ENCODE measurements at regions not wholly inside any gene's neighbourhood (a gene's known extent, or its start where the extent isn't known, plus 50 kb on each side); places are given as distances from the start of the nearest gene placed in this dataset.
"Not testable (repeated sequence)": the region's sequence is repeated elsewhere in the genome, so short reads cannot be mapped to it uniquely, and the experiment has no call there.

GRCh38 chr15:32342772-32343199 lies 60.3 kb downstream of the GOLGA8K start:
- H3K4me1 Mint-ChIP-seq; H3K4me3 ChIP-seq (ENCODE audit: low read length): not testable (repeated sequence)

GRCh38 chr15:32342268-32342667 lies 60.8 kb downstream of the GOLGA8K start:
- H3K9me3 ChIP-seq (ENCODE audit: low read length); CTCF ChIA-PET; H3K27me3 ChIP-seq (ENCODE audit: insufficient read depth, low read length, poor library complexity, severe bottlenecking); H3K4me3 ChIP-seq (ENCODE audit: low read length); POLR2A ChIA-PET; H3K27ac ChIP-seq (ENCODE audit: low read depth, low read length); H3K9me3 Mint-ChIP-seq; H3K4me3 Mint-ChIP-seq; H3K4me1 Mint-ChIP-seq; H3K36me3 Mint-ChIP-seq; H3K36me3 ChIP-seq (ENCODE audit: insufficient read depth, low read length); H3K4me1 ChIP-seq (ENCODE audit: insufficient read depth, low read length); H3K27ac Mint-ChIP-seq; H3K27me3 Mint-ChIP-seq: not testable (repeated sequence)
- peak in 1 of 5 donors; percentile 10 for DNase-seq

More at GRCh38 chr15:32342772-32343199, 60.3 kb downstream of the GOLGA8K start:
- H3K27me3 ChIP-seq (ENCODE audit: insufficient read depth, low read length, poor library complexity, severe bottlenecking); H3K4me1 ChIP-seq (ENCODE audit: insufficient read depth, low read length); H3K9me3 Mint-ChIP-seq; H3K36me3 Mint-ChIP-seq; H3K27me3 Mint-ChIP-seq; H3K27ac Mint-ChIP-seq; H3K27ac ChIP-seq (ENCODE audit: low read depth, low read length); H3K9me3 ChIP-seq (ENCODE audit: low read length); POLR2A ChIA-PET; CTCF ChIA-PET; H3K36me3 ChIP-seq (ENCODE audit: insufficient read depth, low read length): not testable (repeated sequence)
- DNase-seq = peak in 1 of 5 donors; percentile 48
- H3K4me3 Mint-ChIP-seq = peak overlapping the region in 4 of 7 donors; percentile 41 to 74 (median 52)

GRCh38 chr15:32341530-32341929 lies 61.6 kb downstream of the GOLGA8K start:
- H3K27me3 Mint-ChIP-seq; H3K36me3 Mint-ChIP-seq; H3K36me3 ChIP-seq (ENCODE audit: insufficient read depth, low read length); H3K27ac ChIP-seq (ENCODE audit: low read depth, low read length); H3K4me3 Mint-ChIP-seq; H3K9me3 Mint-ChIP-seq; H3K27ac Mint-ChIP-seq; H3K9me3 ChIP-seq (ENCODE audit: low read length); H3K4me1 ChIP-seq (ENCODE audit: insufficient read depth, low read length); H3K27me3 ChIP-seq (ENCODE audit: insufficient read depth, low read length, poor library complexity, severe bottlenecking); H3K4me1 Mint-ChIP-seq; POLR2A ChIA-PET; CTCF ChIA-PET; DNase-seq; H3K4me3 ChIP-seq (ENCODE audit: low read length): not testable (repeated sequence)

- H3K9me3 Mint-ChIP-seq; H3K27ac Mint-ChIP-seq; H3K36me3 Mint-ChIP-seq; DNase-seq; H3K27me3 Mint-ChIP-seq; H3K9me3 ChIP-seq (ENCODE audit: low read length); H3K4me3 ChIP-seq (ENCODE audit: low read length); H3K27me3 ChIP-seq (ENCODE audit: insufficient read depth, low read length, poor library complexity, severe bottlenecking); H3K27ac ChIP-seq (ENCODE audit: low read depth, low read length); CTCF ChIA-PET; H3K4me3 Mint-ChIP-seq; H3K4me1 Mint-ChIP-seq; H3K4me1 ChIP-seq (ENCODE audit: insufficient read depth, low read length); POLR2A ChIA-PET; H3K36me3 ChIP-seq (ENCODE audit: insufficient read depth, low read length): not testable (repeated sequence)
Observed at GRCh38 chr15:32336804-32337203, 66.3 kb downstream of the GOLGA8K start.

- H3K27me3 ChIP-seq (ENCODE audit: insufficient read depth, low read length, poor library complexity, severe bottlenecking); H3K27ac Mint-ChIP-seq; H3K9me3 ChIP-seq (ENCODE audit: low read length); H3K4me3 ChIP-seq (ENCODE audit: low read length); H3K36me3 ChIP-seq (ENCODE audit: insufficient read depth, low read length); H3K4me1 ChIP-seq (ENCODE audit: insufficient read depth, low read length); H3K4me1 Mint-ChIP-seq; DNase-seq; H3K27me3 Mint-ChIP-seq; CTCF ChIA-PET; POLR2A ChIA-PET; H3K4me3 Mint-ChIP-seq; H3K36me3 Mint-ChIP-seq; H3K9me3 Mint-ChIP-seq; H3K27ac ChIP-seq (ENCODE audit: low read depth, low read length): not testable (repeated sequence)
Observed at GRCh38 chr15:32323353-32323752, 79.7 kb downstream of the GOLGA8K start.

- H3K27me3 Mint-ChIP-seq; H3K27ac ChIP-seq (ENCODE audit: low read depth, low read length); H3K27ac Mint-ChIP-seq; H3K4me3 Mint-ChIP-seq; DNase-seq; H3K36me3 Mint-ChIP-seq; H3K27me3 ChIP-seq (ENCODE audit: insufficient read depth, low read length, poor library complexity, severe bottlenecking); H3K36me3 ChIP-seq (ENCODE audit: insufficient read depth, low read length); H3K9me3 Mint-ChIP-seq; H3K4me3 ChIP-seq (ENCODE audit: low read length); H3K4me1 ChIP-seq (ENCODE audit: insufficient read depth, low read length); CTCF ChIA-PET; H3K9me3 ChIP-seq (ENCODE audit: low read length); POLR2A ChIA-PET; H3K4me1 Mint-ChIP-seq: not testable (repeated sequence)
Observed at GRCh38 chr15:32319247-32319646, 83.8 kb downstream of the GOLGA8K start.

GRCh38 chr15:32316482-32316881 lies 86.6 kb downstream of the GOLGA8K start:
- H3K27ac ChIP-seq (ENCODE audit: low read depth, low read length); H3K9me3 ChIP-seq (ENCODE audit: low read length); H3K4me1 Mint-ChIP-seq; H3K27me3 Mint-ChIP-seq; H3K4me3 ChIP-seq (ENCODE audit: low read length); CTCF ChIA-PET; H3K4me3 Mint-ChIP-seq; DNase-seq; H3K9me3 Mint-ChIP-seq; H3K4me1 ChIP-seq (ENCODE audit: insufficient read depth, low read length); H3K36me3 ChIP-seq (ENCODE audit: insufficient read depth, low read length); H3K36me3 Mint-ChIP-seq; H3K27me3 ChIP-seq (ENCODE audit: insufficient read depth, low read length, poor library complexity, severe bottlenecking); POLR2A ChIA-PET; H3K27ac Mint-ChIP-seq: not testable (repeated sequence)

- H3K4me3 Mint-ChIP-seq; H3K36me3 ChIP-seq (ENCODE audit: insufficient read depth, low read length); H3K4me1 Mint-ChIP-seq; H3K36me3 Mint-ChIP-seq; POLR2A ChIA-PET; H3K4me3 ChIP-seq (ENCODE audit: low read length); H3K9me3 ChIP-seq (ENCODE audit: low read length); H3K27ac Mint-ChIP-seq; DNase-seq; H3K9me3 Mint-ChIP-seq; H3K27me3 Mint-ChIP-seq; H3K27me3 ChIP-seq (ENCODE audit: insufficient read depth, low read length, poor library complexity, severe bottlenecking); H3K27ac ChIP-seq (ENCODE audit: low read depth, low read length); H3K4me1 ChIP-seq (ENCODE audit: insufficient read depth, low read length); CTCF ChIA-PET: not testable (repeated sequence)
Observed at GRCh38 chr15:32315079-32315939, 87.8 kb downstream of the GOLGA8K start.

Data from CD8-positive, alpha-beta memory T cell (primary cell).